ENCODE measurements at regions not wholly inside any gene's neighbourhood (a gene's known extent, or its start where the extent isn't known, plus 50 kb on each side); places are given as distances from the start of the nearest gene placed in this dataset.

- Histone ChIP-seq H3K27me3 (replicated peaks; ENCODE audit: insufficient read depth) (no peaks in the 10 kb centered on the region), H3K9me3 (no peaks in the 10 kb centered on the region), H3K4me3 (no peak overlapping the region), H3K36me3 (no peaks in the 10 kb centered on the region), H3K27ac (no peak overlapping the region), H3K4me1 (replicated peaks) (no peaks in the 10 kb centered on the region)
- no peak for DNase-seq (ENCODE audit: low spot score)
- TF ChIP-seq POLR2A (IDR thresholded peaks at IDR 0.05) (no peak), POLR2AphosphoS5 (IDR thresholded peaks at IDR 0.05) (no peak)
- TF ChIP-seq, protein P1, sequence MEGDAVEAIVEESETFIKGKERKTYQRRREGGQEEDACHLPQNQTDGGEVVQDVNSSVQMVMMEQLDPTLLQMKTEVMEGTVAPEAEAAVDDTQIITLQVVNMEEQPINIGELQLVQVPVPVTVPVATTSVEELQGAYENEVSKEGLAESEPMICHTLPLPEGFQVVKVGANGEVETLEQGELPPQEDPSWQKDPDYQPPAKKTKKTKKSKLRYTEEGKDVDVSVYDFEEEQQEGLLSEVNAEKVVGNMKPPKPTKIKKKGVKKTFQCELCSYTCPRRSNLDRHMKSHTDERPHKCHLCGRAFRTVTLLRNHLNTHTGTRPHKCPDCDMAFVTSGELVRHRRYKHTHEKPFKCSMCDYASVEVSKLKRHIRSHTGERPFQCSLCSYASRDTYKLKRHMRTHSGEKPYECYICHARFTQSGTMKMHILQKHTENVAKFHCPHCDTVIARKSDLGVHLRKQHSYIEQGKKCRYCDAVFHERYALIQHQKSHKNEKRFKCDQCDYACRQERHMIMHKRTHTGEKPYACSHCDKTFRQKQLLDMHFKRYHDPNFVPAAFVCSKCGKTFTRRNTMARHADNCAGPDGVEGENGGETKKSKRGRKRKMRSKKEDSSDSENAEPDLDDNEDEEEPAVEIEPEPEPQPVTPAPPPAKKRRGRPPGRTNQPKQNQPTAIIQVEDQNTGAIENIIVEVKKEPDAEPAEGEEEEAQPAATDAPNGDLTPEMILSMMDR (IDR thresholded peaks at IDR 0.05) = no peak
- 86% methylated on average over 7 of the region's 7 CpGs for WGBS
- intact Hi-C loops (cut with DNase I) = no loop called here
Measured at GRCh38 chr7:47672271-47672791, 90.4 kb upstream of the TNS3 start.

DNA sequence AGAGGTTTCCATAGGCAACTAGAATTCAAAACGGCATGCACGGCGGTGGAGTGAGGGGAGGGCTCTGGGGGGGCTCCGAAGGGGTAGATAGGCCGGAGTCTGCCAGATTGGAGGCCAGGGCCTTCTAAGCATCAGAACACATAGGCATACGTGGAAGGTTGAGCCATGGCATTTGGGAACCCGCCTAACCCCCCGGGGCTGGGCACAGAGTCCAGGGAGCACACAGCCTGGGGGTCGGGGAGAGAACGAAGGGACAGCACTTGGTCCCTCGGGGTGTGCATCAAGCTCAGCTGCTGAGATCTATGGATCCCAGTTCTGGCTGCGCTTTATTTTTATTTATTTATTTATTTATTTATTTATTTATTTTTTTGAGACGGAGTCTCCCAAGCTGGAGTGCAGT is 89.4 kb upstream of the TNS3 start:
- no peak for TF ChIP-seq POLR2A (IDR thresholded peaks at IDR 0.05)
- TF ChIP-seq, protein P1 (IDR thresholded peaks at IDR 0.05) = no peak
- TF ChIP-seq POLR2AphosphoS5 (IDR thresholded peaks at IDR 0.05) = no peak
- Histone ChIP-seq H3K4me1 (replicated peaks) (no peaks in the 10 kb centered on the region), H3K4me3 (no peak overlapping the region), H3K36me3 (no peaks in the 10 kb centered on the region), H3K27me3 (replicated peaks; ENCODE audit: insufficient read depth) (no peaks in the 10 kb centered on the region), H3K27ac (no peak overlapping the region), H3K9me3 (no peaks in the 10 kb centered on the region)
- DNase-seq (ENCODE audit: low spot score) = no peak
- 87% methylated on average over 13 of the region's 13 CpGs for WGBS
- intact Hi-C loops (cut with DNase I) = no loop called here

DNA sequence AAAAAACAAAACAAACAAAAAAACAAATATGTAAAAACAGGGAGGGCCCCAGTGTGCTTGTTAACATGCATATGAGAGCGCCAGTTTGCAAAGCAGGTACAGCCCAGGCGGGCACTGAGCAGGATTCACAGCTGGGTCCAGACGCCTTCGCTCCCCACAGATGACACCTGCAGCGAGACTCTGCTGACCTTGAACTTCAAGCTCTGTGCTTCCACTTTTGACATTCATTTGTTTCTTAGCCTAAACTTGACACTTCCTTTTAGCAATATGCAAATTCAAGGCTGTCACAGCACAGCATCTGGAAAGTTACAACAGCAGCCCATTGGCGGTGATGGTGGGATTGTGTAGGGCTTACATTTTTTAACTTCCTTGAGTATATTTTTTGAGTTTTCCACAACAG is 88.8 kb upstream of the TNS3 start:
- intact Hi-C loops (cut with DNase I) = no loop called here
- DNase-seq (ENCODE audit: low spot score) = no peak
- H3K9me3 ChIP-seq = no peaks in the 10 kb centered on the region
- no peak for TF ChIP-seq POLR2A (IDR thresholded peaks at IDR 0.05)
- TF ChIP-seq, protein P1 (IDR thresholded peaks at IDR 0.05) = no peak
- TF ChIP-seq POLR2AphosphoS5 (IDR thresholded peaks at IDR 0.05) = no peak
- H3K27ac ChIP-seq = no peak overlapping the region
- no peak overlapping the region for H3K4me3 ChIP-seq
- WGBS = 95% methylated on average over 6 of the region's 6 CpGs
- no peaks in the 10 kb centered on the region for H3K27me3 ChIP-seq (replicated peaks; ENCODE audit: insufficient read depth)
- no peaks in the 10 kb centered on the region for H3K4me1 ChIP-seq (replicated peaks)
- no peaks in the 10 kb centered on the region for H3K36me3 ChIP-seq

DNA sequence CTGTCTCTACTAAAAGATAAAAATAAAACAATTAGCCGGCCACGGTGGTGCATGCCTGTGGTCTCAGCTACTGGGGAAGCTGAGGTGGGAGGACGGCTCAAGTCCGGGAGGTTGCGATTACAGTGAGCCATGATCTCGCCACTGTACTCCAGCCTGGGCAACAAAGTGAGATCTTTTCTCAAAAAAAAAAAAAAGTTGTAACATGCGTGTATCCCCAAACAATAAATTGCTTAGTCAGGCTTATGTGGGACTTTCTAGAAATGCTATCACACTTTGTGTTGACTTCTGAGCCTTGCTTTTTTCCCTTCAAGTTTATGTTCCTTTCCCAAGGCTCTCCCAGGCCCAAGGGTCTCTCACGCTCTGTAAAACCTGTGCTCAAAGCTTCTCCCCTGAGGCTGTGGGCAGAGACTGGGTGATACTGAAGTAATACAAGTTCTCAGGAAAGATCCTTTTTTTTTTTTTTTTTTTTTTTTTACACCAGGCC is 88.0 kb upstream of the TNS3 start:
- no peak overlapping the region for H3K27ac ChIP-seq
- intact Hi-C loops (cut with DNase I) = no loop called here
- no peak for DNase-seq (ENCODE audit: low spot score)
- TF ChIP-seq, protein P1 (IDR thresholded peaks at IDR 0.05) = no peak
- TF ChIP-seq POLR2A (IDR thresholded peaks at IDR 0.05) = no peak
- no peak for TF ChIP-seq POLR2AphosphoS5 (IDR thresholded peaks at IDR 0.05)
- no peaks in the 10 kb centered on the region for H3K27me3 ChIP-seq (replicated peaks; ENCODE audit: insufficient read depth)
- no peak overlapping the region for H3K4me3 ChIP-seq
- H3K4me1 ChIP-seq (replicated peaks) = no peaks in the 10 kb centered on the region
- H3K36me3 ChIP-seq = no peaks in the 10 kb centered on the region
- WGBS = 69% methylated on average over 8 of the region's 8 CpGs
- no peaks in the 10 kb centered on the region for H3K9me3 ChIP-seq

DNA sequence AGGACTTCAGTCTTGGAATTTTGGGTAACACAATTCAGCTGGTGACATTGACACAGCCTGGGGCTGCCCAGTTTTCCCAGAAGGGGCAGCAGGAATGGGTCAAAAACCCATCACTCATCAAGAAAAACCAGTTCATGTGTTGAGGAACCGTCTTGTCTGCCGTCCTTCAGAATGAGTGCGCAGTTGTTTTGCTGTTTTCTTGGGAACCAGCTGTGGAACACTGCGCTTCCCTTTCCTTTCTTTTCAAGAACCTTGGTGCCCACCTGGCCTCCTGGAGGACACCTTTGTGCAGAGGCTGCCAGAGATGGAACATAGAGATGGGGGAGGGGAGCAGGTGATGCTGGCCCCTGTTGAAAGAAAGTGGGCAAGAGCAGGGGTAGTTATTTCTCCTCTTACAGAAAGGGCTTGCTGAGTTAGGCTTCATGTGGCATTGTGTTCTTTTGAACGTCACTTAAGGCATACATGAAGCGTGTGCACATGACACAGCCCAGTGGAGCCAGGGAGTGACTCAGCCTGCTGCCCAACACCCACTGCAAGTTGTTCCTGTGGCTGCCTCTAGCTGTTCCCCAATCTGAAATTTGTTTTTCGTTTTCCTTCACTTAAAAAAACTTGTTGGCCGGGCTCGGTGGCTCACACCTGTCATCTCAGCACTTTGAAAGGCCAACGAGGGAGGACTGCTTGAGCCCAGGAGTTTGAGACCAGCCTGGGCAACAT is 87.4 kb upstream of the TNS3 start:
- H3K27ac ChIP-seq = no peak overlapping the region
- DNase-seq (ENCODE audit: low spot score) = no peak
- 75% methylated on average over 10 of the region's 10 CpGs for WGBS
- H3K9me3 ChIP-seq = no peaks in the 10 kb centered on the region
- no peaks in the 10 kb centered on the region for H3K27me3 ChIP-seq (replicated peaks; ENCODE audit: insufficient read depth)
- no peak overlapping the region for H3K4me3 ChIP-seq
- no peaks in the 10 kb centered on the region for H3K4me1 ChIP-seq (replicated peaks)
- TF ChIP-seq POLR2AphosphoS5 (IDR thresholded peaks at IDR 0.05) (no peak), POLR2A (IDR thresholded peaks at IDR 0.05) (no peak)
- TF ChIP-seq, protein P1 (IDR thresholded peaks at IDR 0.05) = no peak
- H3K36me3 ChIP-seq = no peaks in the 10 kb centered on the region
- intact Hi-C loops (cut with DNase I) = no loop called here
